HG03439 (cell line): ENCODE measurements at regions not wholly inside any gene's neighbourhood (a gene's known extent, or its start where the extent isn't known, plus 50 kb on each side); places are given as distances from the start of the nearest gene placed in this dataset.
"Not testable (repeated sequence)": the region's sequence is repeated elsewhere in the genome, so short reads cannot be mapped to it uniquely, and the experiment has no call there.

Experiments
- ATAC-seq: cut with Tn5 transposase; IDR thresholded peaks from one replicate; pipeline ENCODE4 v1.9.1; 2021; ENCODE audit warnings: mild to moderate bottlenecking, moderate library complexity; ENCODE audit not compliant: unreplicated experiment

- not testable (repeated sequence) for ATAC-seq
These were observed 275.3 kb downstream of the ADGRD1 start for GRCh38 chr12:131229079-131229425.

GRCh38 chr12:131229426-131230339 lies 276.0 kb downstream of the ADGRD1 start:
- no peak for ATAC-seq

- no peak for ATAC-seq
These were observed 276.8 kb downstream of the ADGRD1 start for GRCh38 chr12:131230340-131231031.

GRCh38 chr12:131231032-131231980 lies 277.6 kb downstream of the ADGRD1 start:
- no peak for ATAC-seq

- no peak for ATAC-seq
These were observed 278.3 kb downstream of the ADGRD1 start for GRCh38 chr12:131232036-131232435.

- ATAC-seq: not testable (repeated sequence)
These were observed 279.2 kb downstream of the ADGRD1 start for GRCh38 chr12:131232872-131233271.

- ATAC-seq: not testable (repeated sequence)
These were observed 280.4 kb downstream of the ADGRD1 start for GRCh38 chr12:131233850-131234789.

- ATAC-seq: not testable (repeated sequence)
These were observed 281.1 kb downstream of the ADGRD1 start for GRCh38 chr12:131234841-131235271.

GRCh38 chr12:131235871-131236271 lies 282.2 kb downstream of the ADGRD1 start:
- ATAC-seq: no peak

- peak; percentile 57 for ATAC-seq
These were observed 285.8 kb downstream of the ADGRD1 start for GRCh38 chr12:131239384-131240094.

- no peak for ATAC-seq
These were observed 287.8 kb downstream of the ADGRD1 start for GRCh38 chr12:131241517-131241916.

- ATAC-seq: no peak
These were observed 289.2 kb downstream of the ADGRD1 start for GRCh38 chr12:131242741-131243496.

GRCh38 chr12:131244157-131244688 lies 290.5 kb downstream of the ADGRD1 start:
- ATAC-seq: not testable (repeated sequence)

GRCh38 chr12:131245161-131245560 lies 291.5 kb downstream of the ADGRD1 start:
- not testable (repeated sequence) for ATAC-seq

GRCh38 chr12:131245564-131246355 lies 292.1 kb downstream of the ADGRD1 start:
- no peak for ATAC-seq

- not testable (repeated sequence) for ATAC-seq
These were observed 293.5 kb downstream of the ADGRD1 start for GRCh38 chr12:131247026-131247725.

- ATAC-seq: not testable (repeated sequence)
These were observed 294.2 kb downstream of the ADGRD1 start for GRCh38 chr12:131247875-131248274.
